ENCODE measurements at regions not wholly inside any gene's neighbourhood (a gene's known extent, or its start where the extent isn't known, plus 50 kb on each side); places are given as distances from the start of the nearest gene placed in this dataset.
"Not testable (repeated sequence)": the region's sequence is repeated elsewhere in the genome, so short reads cannot be mapped to it uniquely, and the experiment has no call there.

DNA sequence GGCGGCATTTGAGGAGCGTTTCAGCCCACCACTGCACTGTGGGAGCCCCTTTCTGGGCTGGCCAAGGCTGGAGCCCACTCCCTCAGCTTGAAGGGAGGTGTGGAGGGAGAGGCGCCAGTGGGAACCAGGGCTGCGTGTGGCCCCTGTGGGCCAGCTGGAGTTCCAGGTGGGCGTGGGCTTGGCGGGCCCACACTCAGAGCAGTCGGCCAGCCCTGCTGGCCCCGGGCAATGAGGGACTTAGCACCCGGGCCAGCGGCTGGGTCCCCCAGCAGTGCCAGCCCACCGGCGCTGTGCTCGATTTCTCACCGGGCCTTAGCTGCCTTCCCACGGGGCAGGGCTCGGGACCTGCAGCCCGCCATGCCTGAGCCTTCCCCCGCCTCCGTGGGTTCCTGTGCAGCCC lies 463.8 kb upstream of the SPANXN1 start:
- TF ChIP-seq, protein P1, sequence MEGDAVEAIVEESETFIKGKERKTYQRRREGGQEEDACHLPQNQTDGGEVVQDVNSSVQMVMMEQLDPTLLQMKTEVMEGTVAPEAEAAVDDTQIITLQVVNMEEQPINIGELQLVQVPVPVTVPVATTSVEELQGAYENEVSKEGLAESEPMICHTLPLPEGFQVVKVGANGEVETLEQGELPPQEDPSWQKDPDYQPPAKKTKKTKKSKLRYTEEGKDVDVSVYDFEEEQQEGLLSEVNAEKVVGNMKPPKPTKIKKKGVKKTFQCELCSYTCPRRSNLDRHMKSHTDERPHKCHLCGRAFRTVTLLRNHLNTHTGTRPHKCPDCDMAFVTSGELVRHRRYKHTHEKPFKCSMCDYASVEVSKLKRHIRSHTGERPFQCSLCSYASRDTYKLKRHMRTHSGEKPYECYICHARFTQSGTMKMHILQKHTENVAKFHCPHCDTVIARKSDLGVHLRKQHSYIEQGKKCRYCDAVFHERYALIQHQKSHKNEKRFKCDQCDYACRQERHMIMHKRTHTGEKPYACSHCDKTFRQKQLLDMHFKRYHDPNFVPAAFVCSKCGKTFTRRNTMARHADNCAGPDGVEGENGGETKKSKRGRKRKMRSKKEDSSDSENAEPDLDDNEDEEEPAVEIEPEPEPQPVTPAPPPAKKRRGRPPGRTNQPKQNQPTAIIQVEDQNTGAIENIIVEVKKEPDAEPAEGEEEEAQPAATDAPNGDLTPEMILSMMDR (IDR thresholded peaks at IDR 0.05) = not testable (repeated sequence)
- TF ChIP-seq POLR2A (IDR thresholded peaks at IDR 0.05) = not testable (repeated sequence)
